HG02642 (cell line): ENCODE measurements at regions not wholly inside any gene's neighbourhood (a gene's known extent, or its start where the extent isn't known, plus 50 kb on each side); places are given as distances from the start of the nearest gene placed in this dataset.

Source experiments
- ATAC-seq: cut with Tn5 transposase; IDR thresholded peaks from one replicate; pipeline ENCODE4 v1.9.1; 2021; ENCODE audit warnings: mild to moderate bottlenecking; ENCODE audit not compliant: unreplicated experiment, poor library complexity

- no peak for ATAC-seq
Measured at GRCh38 chr12:59268295-59268809, 327.5 kb upstream of the SLC16A7 start.

- ATAC-seq, result no peak
Measured at GRCh38 chr12:59260202-59260601, 335.6 kb upstream of the SLC16A7 start.

GRCh38 chr12:59252731-59253130 is 332.4 kb upstream of the LRIG3 start:
- ATAC-seq, result no peak

- ATAC-seq, result no peak
Measured at GRCh38 chr12:59250766-59251165, 330.5 kb upstream of the LRIG3 start.

DNA sequence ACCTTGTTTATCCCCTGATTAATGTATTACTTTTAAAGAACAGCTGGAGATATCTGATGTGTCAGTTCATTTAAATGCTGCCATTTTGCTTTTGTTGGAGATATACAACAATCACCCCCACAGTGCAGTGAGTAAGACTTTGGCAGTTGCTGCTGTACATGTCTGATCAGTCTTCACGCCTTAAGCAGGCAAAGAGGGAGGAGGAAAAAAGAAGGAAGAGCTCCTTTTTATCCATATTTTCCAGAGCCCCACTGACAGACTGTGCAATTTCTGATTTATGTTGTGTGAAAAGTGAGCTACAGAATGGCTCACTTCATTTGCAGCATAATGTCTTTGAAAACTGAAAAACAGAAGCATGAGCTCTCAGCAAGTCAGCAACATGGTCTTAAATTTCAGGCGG is 319.7 kb upstream of the LRIG3 start:
- ATAC-seq, result no peak

- ATAC-seq, result no peak
Measured at GRCh38 chr12:59234391-59234790, 314.1 kb upstream of the LRIG3 start.

- ATAC-seq, result no peak
Measured at GRCh38 chr12:59230334-59230733, 310.0 kb upstream of the LRIG3 start.

GRCh38 chr12:59219148-59219547 is 298.8 kb upstream of the LRIG3 start:
- ATAC-seq, result no peak

DNA sequence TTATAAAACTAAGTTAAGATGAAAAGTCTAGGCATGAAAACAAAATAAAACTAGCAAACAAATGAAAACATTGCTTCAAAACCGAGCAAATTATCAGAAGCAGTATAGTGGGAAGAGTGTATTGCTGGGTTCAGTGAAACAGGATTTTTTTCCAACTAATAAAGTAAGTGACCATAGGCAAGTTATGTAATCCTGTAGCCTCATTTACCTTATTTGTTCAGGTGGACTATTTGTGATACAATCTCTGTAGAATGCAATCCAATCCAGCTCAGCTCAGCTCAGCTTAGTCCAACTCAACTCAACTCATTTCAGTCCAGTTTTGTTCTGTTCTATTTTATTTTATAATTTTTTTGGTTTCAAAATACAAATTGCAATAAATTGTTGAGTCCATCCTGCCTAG is 276.7 kb upstream of the LRIG3 start:
- ATAC-seq, result no peak

GRCh38 chr12:59194794-59195193 is 274.5 kb upstream of the LRIG3 start:
- no peak for ATAC-seq

GRCh38 chr12:59193476-59194050 is 273.3 kb upstream of the LRIG3 start:
- ATAC-seq, result no peak

DNA sequence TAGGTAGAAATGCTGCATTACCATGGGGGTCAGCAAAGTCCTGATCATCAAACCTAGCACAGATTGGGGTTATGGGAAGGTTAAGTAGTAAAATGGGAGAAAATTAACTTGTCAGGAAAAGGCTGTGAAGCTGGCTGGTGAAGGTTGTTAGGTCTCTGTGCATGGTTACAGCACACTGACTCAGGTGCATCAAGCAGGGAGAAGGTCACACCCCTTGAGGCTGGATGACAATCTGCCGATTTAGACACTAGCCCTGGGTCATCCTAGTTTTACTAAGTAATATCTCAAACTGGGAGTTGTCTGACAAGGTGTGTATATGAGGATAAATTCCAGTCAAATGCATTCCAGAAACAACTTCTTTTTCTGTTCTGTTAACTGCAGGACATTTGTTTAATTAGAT is 271.1 kb upstream of the LRIG3 start:
- no peak for ATAC-seq

DNA sequence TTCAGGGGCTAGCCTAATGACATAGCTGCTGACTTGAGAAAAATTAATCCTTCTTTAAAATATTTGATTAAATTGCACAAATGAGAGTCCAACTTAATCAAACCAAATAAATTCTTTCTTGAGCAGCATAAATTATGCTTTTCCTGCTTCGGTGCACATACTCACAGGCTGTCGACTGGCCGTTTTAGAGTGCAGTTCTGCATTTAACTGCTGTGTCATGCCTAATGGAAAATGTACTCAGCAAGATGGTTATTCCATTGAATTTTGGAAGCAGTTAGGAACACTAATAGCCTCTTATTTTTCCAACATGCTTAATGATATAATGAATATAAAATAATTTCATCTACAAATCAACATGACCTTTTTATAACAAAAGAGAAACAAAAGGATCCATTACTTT is 266.1 kb upstream of the LRIG3 start:
- ATAC-seq, result no peak

GRCh38 chr12:59185295-59185694 is 265.0 kb upstream of the LRIG3 start:
- ATAC-seq, result peak; percentile 44

GRCh38 chr12:59182658-59183455 is 262.6 kb upstream of the LRIG3 start:
- ATAC-seq, result no peak

DNA sequence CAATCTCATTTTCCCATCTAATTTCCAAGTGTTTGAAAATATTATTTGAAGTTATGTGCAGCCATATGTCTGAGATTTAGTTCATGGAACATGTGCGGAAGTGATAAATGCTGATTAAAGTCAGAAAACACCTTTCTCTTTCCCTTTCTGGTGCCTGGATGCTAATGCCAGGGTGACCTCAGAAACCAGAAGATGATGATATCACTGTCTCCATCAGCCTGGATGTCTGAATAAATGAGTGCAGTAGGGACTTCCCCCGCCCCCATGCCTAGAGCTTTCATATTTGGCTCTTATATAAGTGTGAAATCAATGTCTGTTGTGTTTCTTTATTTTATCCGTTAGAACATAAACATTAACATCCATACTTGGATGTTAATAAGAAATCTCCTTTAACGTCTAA is 261.9 kb upstream of the LRIG3 start:
- ATAC-seq, result no peak

- no peak for ATAC-seq
Measured at GRCh38 chr12:59181196-59181777, 261.0 kb upstream of the LRIG3 start.

- ATAC-seq, result no peak
Measured at GRCh38 chr12:59179231-59179630, 258.9 kb upstream of the LRIG3 start.

GRCh38 chr12:59173695-59174094 is 253.4 kb upstream of the LRIG3 start:
- no peak for ATAC-seq

DNA sequence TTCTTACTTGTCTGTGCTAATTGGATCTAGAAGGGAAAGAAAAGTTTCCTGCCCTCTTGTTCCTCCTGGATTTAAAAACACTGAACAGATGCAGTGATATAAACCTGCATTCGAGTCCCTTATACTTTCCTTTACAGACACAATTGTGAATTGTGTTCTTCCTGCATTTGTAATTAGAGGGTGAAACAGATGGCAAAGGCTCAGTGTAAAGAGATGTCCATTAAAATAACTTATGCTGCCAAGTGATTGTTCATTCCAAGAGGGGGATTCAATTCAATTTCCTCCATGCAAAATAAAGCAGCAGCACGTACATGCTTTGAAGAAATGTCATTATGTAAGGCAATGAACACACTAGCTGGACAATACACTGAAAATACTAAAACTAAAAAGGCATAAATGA is 248.3 kb upstream of the LRIG3 start:
- ATAC-seq, result no peak

- no peak for ATAC-seq
Measured at GRCh38 chr12:59166457-59166856, 246.2 kb upstream of the LRIG3 start.
